WTC11 (cell line): ENCODE measurements at regions not wholly inside any gene's neighbourhood (a gene's known extent, or its start where the extent isn't known, plus 50 kb on each side); places are given as distances from the start of the nearest gene placed in this dataset.

Source experiments
- ATAC-seq: fragments of 200-7000 bp; cut with Tn5 transposase; 2 replicates; pipeline ENCODE4 v1.10.0; 2021; ENCODE audit warnings: mild to moderate bottlenecking, moderate library complexity
- CTCF ChIA-PET: fragments of 300-600 bp; sonication (Branson Sonifier 250); formaldehyde crosslinking; loops from one replicate; lab custom pipeline; 2021; ENCODE audit warnings: antibody characterized with exemption; lab: Charles Lee
- POLR2A ChIA-PET: fragments of 350-600 bp; sonication (Branson Sonifier 250); formaldehyde crosslinking; loops from one replicate; lab custom pipeline; 2021; ENCODE audit warnings: antibody characterized with exemption; lab: Charles Lee
- DNase-seq: peaks from one replicate; pipeline ENCODE4 v3.0.0; 2021; ENCODE audit warnings: low spot score
- H3K27ac Mint-ChIP-seq: 2 replicates; pipeline ENCODE4 v1.8.0; 2021; ENCODE audit warnings: mixed read lengths
- H3K27me3 Mint-ChIP-seq: 2 replicates; pipeline ENCODE4 v1.8.0; 2021; ENCODE audit warnings: low read depth, mild to moderate bottlenecking, moderate library complexity, mixed read lengths
- H3K36me3 Mint-ChIP-seq: 2 replicates; pipeline ENCODE4 v1.8.0; 2021; ENCODE audit warnings: mixed read lengths
- H3K4me1 Mint-ChIP-seq: 2 replicates; pipeline ENCODE4 v1.8.0; 2022; ENCODE audit warnings: mixed read lengths
- H3K4me3 Mint-ChIP-seq: 2 replicates; pipeline ENCODE4 v1.8.0; 2021; ENCODE audit warnings: mild to moderate bottlenecking, moderate library complexity, mixed read lengths
- H3K9me3 Mint-ChIP-seq: 2 replicates; pipeline ENCODE4 v1.8.0; 2021; ENCODE audit warnings: mixed read lengths
- ELF4 ChIP-seq: sonication (generic); formaldehyde crosslinking; IDR thresholded peaks from 2 replicates; pipeline ENCODE4 v1.8.1; 2022; ENCODE audit warnings: low read depth, mild to moderate bottlenecking, moderate library complexity, missing genetic modification reagents
- FOXJ3 ChIP-seq: sonication (generic); formaldehyde crosslinking; IDR thresholded peaks from 2 replicates; pipeline ENCODE4 v1.9.0; 2021; ENCODE audit warnings: missing genetic modification reagents, mild to moderate bottlenecking, borderline replicate concordance
- GTF2I ChIP-seq: fragments of 250-450 bp; sonication (Bioruptor Pico); conservative IDR thresholded peaks from 2 replicates; pipeline ENCODE4 v1.4.0; 2021; ENCODE audit warnings: mild to moderate bottlenecking
- JUN ChIP-seq: sonication (generic); formaldehyde crosslinking; IDR thresholded peaks from 2 replicates; pipeline ENCODE4 v1.8.0; 2023; ENCODE audit warnings: mild to moderate bottlenecking, missing genetic modification reagents
- KAT7 ChIP-seq: sonication (generic); formaldehyde crosslinking; IDR thresholded peaks from 2 replicates; pipeline ENCODE4 v1.8.1; 2023; ENCODE audit warnings: missing genetic modification reagents, mild to moderate bottlenecking, borderline replicate concordance
- NFATC4 ChIP-seq: fragments of 250-450 bp; sonication (Bioruptor Pico); IDR thresholded peaks from 2 replicates; pipeline ENCODE4 v1.9.0; 2021; ENCODE audit warnings: mild to moderate bottlenecking
- RORB ChIP-seq: fragments of 250-450 bp; sonication (Bioruptor Pico); IDR thresholded peaks from 2 replicates; pipeline ENCODE4 v1.9.0; 2021; ENCODE audit warnings: mild to moderate bottlenecking
- SMAD4 ChIP-seq: sonication (generic); formaldehyde crosslinking; IDR thresholded peaks from 2 replicates; pipeline ENCODE4 v1.8.0; 2022; ENCODE audit warnings: mild to moderate bottlenecking, missing genetic modification reagents
- SOX15 ChIP-seq: fragments of 250-450 bp; sonication (Bioruptor Pico); IDR thresholded peaks from 2 replicates; pipeline ENCODE4 v1.9.0; 2021; ENCODE audit warnings: mild to moderate bottlenecking
- TCF7 ChIP-seq: sonication (generic); formaldehyde crosslinking; IDR thresholded peaks from 2 replicates; pipeline ENCODE4 v1.8.0; 2022; ENCODE audit warnings: mild to moderate bottlenecking, low read depth, missing genetic modification reagents, moderate library complexity
- ZNF232 ChIP-seq: sonication (generic); formaldehyde crosslinking; IDR thresholded peaks from 2 replicates; pipeline ENCODE4 v1.8.0; 2022; ENCODE audit warnings: mild to moderate bottlenecking, missing genetic modification reagents
- TF ChIP-seq, protein P1 (sequence below): sonication (generic); formaldehyde crosslinking; conservative IDR thresholded peaks from 2 replicates; pipeline ENCODE4 v1.8.1; 2023; ENCODE audit warnings: mild to moderate bottlenecking, low read depth, missing genetic modification reagents, moderate library complexity
- TF ChIP-seq, protein P2 (sequence below): sonication (generic); formaldehyde crosslinking; IDR thresholded peaks from 2 replicates; pipeline ENCODE4 v1.8.1; 2022; ENCODE audit warnings: missing genetic modification reagents, borderline replicate concordance
- TF ChIP-seq, protein P3 (sequence below): sonication (generic); formaldehyde crosslinking; IDR thresholded peaks from 2 replicates; pipeline ENCODE4 v1.8.0; 2022; ENCODE audit warnings: mild to moderate bottlenecking, missing genetic modification reagents
- TF ChIP-seq, protein P4 (sequence below): sonication (generic); formaldehyde crosslinking; IDR thresholded peaks from 2 replicates; pipeline ENCODE4 v1.8.1; 2023; ENCODE audit warnings: mild to moderate bottlenecking, missing genetic modification reagents
- TF ChIP-seq, protein P5 (sequence below): sonication (generic); formaldehyde crosslinking; conservative IDR thresholded peaks from 2 replicates; pipeline ENCODE4 v1.8.1; 2022; ENCODE audit warnings: mild to moderate bottlenecking, missing genetic modification reagents
- TF ChIP-seq, protein P6 (sequence below): fragments of 250-450 bp; sonication (Bioruptor Pico); IDR thresholded peaks from 2 replicates; pipeline ENCODE4 v1.9.0; 2021; ENCODE audit warnings: mild to moderate bottlenecking
- TF ChIP-seq, protein P7 (sequence below): fragments of 250-450 bp; sonication (Bioruptor Pico); IDR thresholded peaks from 2 replicates; pipeline ENCODE4 v2.1.2; 2022; ENCODE audit warnings: mild to moderate bottlenecking, moderate library complexity
- TF ChIP-seq, protein P8 (sequence below): sonication (generic); formaldehyde crosslinking; IDR thresholded peaks from 2 replicates; pipeline ENCODE4 v1.8.1; 2022; ENCODE audit warnings: low read depth, mild to moderate bottlenecking, moderate library complexity, missing genetic modification reagents, borderline replicate concordance

DNA sequence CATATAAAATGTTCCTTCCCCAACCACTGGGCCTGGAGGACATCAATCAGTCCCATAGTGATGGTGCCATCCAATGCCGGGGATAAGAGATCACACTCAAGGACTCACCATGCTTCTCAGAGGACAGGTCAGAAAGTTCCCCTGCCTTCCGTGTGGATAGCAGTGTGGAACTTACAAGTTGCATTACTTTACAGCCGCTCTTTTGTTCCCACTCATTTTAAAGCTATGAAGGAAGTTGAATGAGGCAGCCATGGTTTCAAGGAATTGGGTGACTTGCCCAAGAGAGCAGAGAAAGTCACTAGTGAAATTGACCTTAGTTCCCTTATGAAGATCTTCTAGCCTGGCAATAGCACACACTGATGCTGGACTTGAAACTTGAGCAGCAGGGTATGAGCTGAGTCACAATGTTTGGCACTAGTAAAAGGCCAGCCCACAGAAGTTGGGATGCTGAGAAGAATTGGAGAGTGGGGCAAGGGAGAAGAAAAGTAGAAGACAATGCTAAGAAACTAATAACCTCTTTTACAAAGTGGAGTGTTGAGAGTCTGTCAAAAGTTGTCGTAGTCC is 78.7 kb downstream of the CXCL12 start (continued):
- TF ChIP-seq, protein P1, sequence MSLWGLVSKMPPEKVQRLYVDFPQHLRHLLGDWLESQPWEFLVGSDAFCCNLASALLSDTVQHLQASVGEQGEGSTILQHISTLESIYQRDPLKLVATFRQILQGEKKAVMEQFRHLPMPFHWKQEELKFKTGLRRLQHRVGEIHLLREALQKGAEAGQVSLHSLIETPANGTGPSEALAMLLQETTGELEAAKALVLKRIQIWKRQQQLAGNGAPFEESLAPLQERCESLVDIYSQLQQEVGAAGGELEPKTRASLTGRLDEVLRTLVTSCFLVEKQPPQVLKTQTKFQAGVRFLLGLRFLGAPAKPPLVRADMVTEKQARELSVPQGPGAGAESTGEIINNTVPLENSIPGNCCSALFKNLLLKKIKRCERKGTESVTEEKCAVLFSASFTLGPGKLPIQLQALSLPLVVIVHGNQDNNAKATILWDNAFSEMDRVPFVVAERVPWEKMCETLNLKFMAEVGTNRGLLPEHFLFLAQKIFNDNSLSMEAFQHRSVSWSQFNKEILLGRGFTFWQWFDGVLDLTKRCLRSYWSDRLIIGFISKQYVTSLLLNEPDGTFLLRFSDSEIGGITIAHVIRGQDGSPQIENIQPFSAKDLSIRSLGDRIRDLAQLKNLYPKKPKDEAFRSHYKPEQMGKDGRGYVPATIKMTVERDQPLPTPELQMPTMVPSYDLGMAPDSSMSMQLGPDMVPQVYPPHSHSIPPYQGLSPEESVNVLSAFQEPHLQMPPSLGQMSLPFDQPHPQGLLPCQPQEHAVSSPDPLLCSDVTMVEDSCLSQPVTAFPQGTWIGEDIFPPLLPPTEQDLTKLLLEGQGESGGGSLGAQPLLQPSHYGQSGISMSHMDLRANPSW (CRISPR knock-in tag), result no peak

DNA sequence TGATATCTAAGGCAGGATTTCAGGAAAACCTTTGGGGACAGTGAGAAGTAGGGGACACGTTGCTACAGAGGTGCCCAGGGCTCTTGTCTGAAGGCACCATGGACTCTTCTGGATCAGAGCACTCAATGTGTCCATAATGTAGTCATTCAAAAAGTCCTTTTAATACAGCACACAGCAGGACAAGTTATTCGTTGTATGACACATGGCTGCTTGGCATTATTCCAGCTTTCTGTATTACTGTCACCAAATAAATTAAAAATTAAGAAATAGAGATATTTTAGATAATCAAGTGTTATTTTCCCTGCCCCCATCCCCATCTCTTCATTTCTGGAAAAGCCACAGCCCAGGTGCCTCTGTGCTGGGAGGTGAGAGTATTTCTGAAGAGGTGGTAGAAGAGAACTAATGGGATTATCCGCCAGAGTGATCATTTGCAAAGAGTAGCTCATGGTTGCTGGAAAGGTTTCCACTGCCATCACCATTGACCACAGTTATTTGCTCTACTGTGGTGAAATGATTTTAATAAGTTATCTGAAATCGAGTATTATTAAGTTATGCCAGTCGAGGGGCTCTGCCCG is 83.0 kb downstream of the CXCL12 start:
- peaks cover 16% of the 10 kb centered on the region for H3K4me1 Mint-ChIP-seq
- no peaks in the 10 kb centered on the region; the same call in 1 of the 2 replicates for H3K27me3 Mint-ChIP-seq
- no peak for DNase-seq
- POLR2A ChIA-PET, result no interaction called here
- no peak for ATAC-seq
- peaks cover 25% of the 10 kb centered on the region for H3K36me3 Mint-ChIP-seq
- TF ChIP-seq, protein P2, sequence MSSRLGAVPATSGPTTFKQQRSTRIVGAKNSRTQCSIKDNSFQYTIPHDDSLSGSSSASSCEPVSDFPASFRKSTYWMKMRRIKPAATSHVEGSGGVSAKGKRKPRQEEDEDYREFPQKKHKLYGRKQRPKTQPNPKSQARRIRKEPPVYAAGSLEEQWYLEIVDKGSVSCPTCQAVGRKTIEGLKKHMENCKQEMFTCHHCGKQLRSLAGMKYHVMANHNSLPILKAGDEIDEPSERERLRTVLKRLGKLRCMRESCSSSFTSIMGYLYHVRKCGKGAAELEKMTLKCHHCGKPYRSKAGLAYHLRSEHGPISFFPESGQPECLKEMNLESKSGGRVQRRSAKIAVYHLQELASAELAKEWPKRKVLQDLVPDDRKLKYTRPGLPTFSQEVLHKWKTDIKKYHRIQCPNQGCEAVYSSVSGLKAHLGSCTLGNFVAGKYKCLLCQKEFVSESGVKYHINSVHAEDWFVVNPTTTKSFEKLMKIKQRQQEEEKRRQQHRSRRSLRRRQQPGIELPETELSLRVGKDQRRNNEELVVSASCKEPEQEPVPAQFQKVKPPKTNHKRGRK (CRISPR knock-in tag), result no peak
- TF ChIP-seq RORB (no peak), NFATC4 (no peak), ELF4 (CRISPR knock-in tag) (no peak), GTF2I (CRISPR knock-in tag) (no peak), SMAD4 (CRISPR knock-in tag) (no peak), KAT7 (CRISPR knock-in tag) (no peak), FOXJ3 (CRISPR knock-in tag) (no peak), SOX15 (no peak), ZNF232 (CRISPR knock-in tag) (no peak), JUN (CRISPR knock-in tag) (no peak), TCF7 (CRISPR knock-in tag) (no peak)
- TF ChIP-seq, protein P3, sequence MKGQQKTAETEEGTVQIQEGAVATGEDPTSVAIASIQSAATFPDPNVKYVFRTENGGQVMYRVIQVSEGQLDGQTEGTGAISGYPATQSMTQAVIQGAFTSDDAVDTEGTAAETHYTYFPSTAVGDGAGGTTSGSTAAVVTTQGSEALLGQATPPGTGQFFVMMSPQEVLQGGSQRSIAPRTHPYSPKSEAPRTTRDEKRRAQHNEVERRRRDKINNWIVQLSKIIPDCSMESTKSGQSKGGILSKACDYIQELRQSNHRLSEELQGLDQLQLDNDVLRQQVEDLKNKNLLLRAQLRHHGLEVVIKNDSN (CRISPR knock-in tag), result no peak
- TF ChIP-seq, protein P4, sequence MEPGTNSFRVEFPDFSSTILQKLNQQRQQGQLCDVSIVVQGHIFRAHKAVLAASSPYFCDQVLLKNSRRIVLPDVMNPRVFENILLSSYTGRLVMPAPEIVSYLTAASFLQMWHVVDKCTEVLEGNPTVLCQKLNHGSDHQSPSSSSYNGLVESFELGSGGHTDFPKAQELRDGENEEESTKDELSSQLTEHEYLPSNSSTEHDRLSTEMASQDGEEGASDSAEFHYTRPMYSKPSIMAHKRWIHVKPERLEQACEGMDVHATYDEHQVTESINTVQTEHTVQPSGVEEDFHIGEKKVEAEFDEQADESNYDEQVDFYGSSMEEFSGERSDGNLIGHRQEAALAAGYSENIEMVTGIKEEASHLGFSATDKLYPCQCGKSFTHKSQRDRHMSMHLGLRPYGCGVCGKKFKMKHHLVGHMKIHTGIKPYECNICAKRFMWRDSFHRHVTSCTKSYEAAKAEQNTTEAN, result no peak
- TF ChIP-seq, protein P5, sequence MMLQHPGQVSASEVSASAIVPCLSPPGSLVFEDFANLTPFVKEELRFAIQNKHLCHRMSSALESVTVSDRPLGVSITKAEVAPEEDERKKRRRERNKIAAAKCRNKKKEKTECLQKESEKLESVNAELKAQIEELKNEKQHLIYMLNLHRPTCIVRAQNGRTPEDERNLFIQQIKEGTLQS (CRISPR knock-in tag), result no peak
- TF ChIP-seq, protein P6, sequence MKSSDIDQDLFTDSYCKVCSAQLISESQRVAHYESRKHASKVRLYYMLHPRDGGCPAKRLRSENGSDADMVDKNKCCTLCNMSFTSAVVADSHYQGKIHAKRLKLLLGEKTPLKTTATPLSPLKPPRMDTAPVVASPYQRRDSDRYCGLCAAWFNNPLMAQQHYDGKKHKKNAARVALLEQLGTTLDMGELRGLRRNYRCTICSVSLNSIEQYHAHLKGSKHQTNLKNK (CRISPR knock-in tag), result no peak
- TF ChIP-seq, protein P7, sequence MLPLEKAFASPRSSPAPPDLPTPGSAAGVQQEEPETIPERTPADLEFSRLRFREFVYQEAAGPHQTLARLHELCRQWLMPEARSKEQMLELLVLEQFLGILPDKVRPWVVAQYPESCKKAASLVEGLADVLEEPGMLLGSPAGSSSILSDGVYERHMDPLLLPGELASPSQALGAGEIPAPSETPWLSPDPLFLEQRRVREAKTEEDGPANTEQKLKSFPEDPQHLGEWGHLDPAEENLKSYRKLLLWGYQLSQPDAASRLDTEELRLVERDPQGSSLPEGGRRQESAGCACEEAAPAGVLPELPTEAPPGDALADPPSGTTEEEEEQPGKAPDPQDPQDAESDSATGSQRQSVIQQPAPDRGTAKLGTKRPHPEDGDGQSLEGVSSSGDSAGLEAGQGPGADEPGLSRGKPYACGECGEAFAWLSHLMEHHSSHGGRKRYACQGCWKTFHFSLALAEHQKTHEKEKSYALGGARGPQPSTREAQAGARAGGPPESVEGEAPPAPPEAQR (CRISPR knock-in tag), result no peak
- TF ChIP-seq, protein P8, sequence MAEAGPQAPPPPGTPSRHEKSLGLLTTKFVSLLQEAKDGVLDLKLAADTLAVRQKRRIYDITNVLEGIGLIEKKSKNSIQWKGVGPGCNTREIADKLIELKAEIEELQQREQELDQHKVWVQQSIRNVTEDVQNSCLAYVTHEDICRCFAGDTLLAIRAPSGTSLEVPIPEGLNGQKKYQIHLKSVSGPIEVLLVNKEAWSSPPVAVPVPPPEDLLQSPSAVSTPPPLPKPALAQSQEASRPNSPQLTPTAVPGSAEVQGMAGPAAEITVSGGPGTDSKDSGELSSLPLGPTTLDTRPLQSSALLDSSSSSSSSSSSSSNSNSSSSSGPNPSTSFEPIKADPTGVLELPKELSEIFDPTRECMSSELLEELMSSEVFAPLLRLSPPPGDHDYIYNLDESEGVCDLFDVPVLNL, result no peak
- TF ChIP-seq, all 79 proteins: peak for 0
- Mint-ChIP-seq H3K9me3 (peaks cover 32% of the 10 kb centered on the region), H3K4me3 (no peak overlapping the region), H3K27ac (no peak overlapping the region)
- CTCF ChIA-PET, result interaction anchor here (1.4 to 2.0 kb wide), 2 partner anchors 9 to 85 kb away, joined by 3 to 7 read pairs; no protein-coding TSS in a partner anchor
